ENCODE measurements at regions not wholly inside any gene's neighbourhood (a gene's known extent, or its start where the extent isn't known, plus 50 kb on each side); places are given as distances from the start of the nearest gene placed in this dataset.
"Not testable (repeated sequence)": the region's sequence is repeated elsewhere in the genome, so short reads cannot be mapped to it uniquely, and the experiment has no call there.

DNA sequence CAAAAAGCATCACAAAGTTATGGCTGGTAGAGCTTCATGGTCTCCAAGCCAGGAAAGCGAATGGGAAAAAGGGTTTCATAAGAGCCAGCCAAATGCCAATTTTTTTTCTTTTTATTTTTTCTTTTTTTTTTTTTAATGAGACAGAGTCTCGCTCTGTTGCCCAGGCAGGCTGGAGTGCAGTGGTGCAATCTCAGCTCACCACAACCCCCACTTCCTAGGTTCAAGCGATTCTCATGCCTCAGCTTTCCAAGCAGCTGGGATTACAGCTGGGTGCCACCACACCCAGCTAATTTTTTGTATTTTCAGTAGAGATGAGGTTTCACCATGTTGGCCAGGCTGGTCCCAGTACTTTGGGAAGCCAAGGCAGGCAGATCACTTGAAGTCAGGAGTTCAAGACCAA, 148.7 kb upstream of the POGK start:
- H2BK5ac ChIP-seq (ENCODE audit: insufficient read length, low read length); DNase-seq; H3K9ac ChIP-seq (ENCODE audit: extremely low read depth, insufficient read length, low read length); H3K36me3 Mint-ChIP-seq (ENCODE audit: insufficient read depth in 1 of 3, low read depth in 3 of 3); H3T11ph ChIP-seq (ENCODE audit: low read length); H3K27me3 Mint-ChIP-seq (ENCODE audit: low read depth); H3K79me1 ChIP-seq (ENCODE audit: insufficient read depth, low read depth, low read length, poor library complexity, severe bottlenecking); H3K4me1 Mint-ChIP-seq; H3K4me2 ChIP-seq (ENCODE audit: insufficient read depth, insufficient read length, low read length); H4K91ac ChIP-seq (ENCODE audit: insufficient read length, low read depth, low read length); H3K79me2 ChIP-seq (ENCODE audit: insufficient read depth, low read length); H3K14ac ChIP-seq (ENCODE audit: insufficient read depth, low read length); H3K9me3 ChIP-seq (ENCODE audit: control insufficient read depth, low read depth, low read length); H3K27ac Mint-ChIP-seq; H4K8ac ChIP-seq (replicated peaks; ENCODE audit: insufficient read length, low read depth, low read length); H3K4me1 ChIP-seq (ENCODE audit: insufficient read depth, low read length); H3K23ac ChIP-seq (ENCODE audit: insufficient read length, low read depth, low read length); H3K23me2 ChIP-seq (ENCODE audit: insufficient read length, low read depth, low read length, poor library complexity, severe bottlenecking); H3K27me3 ChIP-seq (ENCODE audit: insufficient read depth, low read length); H3K4ac ChIP-seq (ENCODE audit: low read depth, low read length); H2BK20ac ChIP-seq (ENCODE audit: low read depth, low read length, poor library complexity, severe bottlenecking); H4K5ac ChIP-seq (ENCODE audit: insufficient read length, low read depth, low read length); H3K56ac ChIP-seq (ENCODE audit: insufficient read length, low read depth, low read length); H3K27ac ChIP-seq (ENCODE audit: insufficient read length, low read depth, low read length); H2BK120ac ChIP-seq (ENCODE audit: low read depth, low read length, poor library complexity, severe bottlenecking); H3K18ac ChIP-seq (ENCODE audit: insufficient read length, low read depth, low read length); H2BK12ac ChIP-seq (ENCODE audit: insufficient read length, low read depth, low read length); H2AK5ac ChIP-seq (ENCODE audit: insufficient read length, low read length); H4K20me1 ChIP-seq (ENCODE audit: control insufficient read depth, insufficient read depth, insufficient read length); H3K4me3 Mint-ChIP-seq; H2BK15ac ChIP-seq (ENCODE audit: low read depth, low read length); H2AFZ ChIP-seq (ENCODE audit: low read length): not testable (repeated sequence)
- no CpG with 5 or more reads among the region's 3 CpGs for WGBS (ENCODE audit: extremely low coverage, insufficient read length, low lambda C conversion rate)
- H3K9me3 Mint-ChIP-seq = peaks cover 11 to 12% of the 10 kb centered on the region in 2 experiments; a peak in 4 of 5 replicates

Data from H9 (cell line).